ENCODE measurements at regions not wholly inside any gene's neighbourhood (a gene's known extent, or its start where the extent isn't known, plus 50 kb on each side); places are given as distances from the start of the nearest gene placed in this dataset.
A peak's percentile ranks its signal among the peaks of the same experiment; 100 is the strongest.
"Not testable (repeated sequence)": the region's sequence is repeated elsewhere in the genome, so short reads cannot be mapped to it uniquely, and the experiment has no call there.

DNA sequence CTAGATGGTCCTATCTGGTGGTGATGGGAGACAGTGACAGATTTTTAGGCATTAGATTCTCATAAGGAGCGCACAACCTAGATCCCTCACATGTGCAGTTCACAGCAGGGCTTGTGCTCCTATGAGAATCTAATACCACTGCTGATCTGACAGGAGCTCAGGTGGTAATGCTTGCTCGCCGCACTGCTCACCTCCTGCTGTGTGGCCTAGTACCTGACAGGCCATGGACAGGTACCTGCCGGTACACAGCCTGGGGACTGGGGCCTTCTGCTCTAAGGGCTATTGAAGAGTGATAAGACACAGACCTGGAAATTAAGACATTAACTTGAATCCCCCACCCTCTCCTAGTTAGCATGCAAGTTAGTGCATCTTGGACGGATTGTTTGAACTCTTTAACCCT, 64.4 kb downstream of the KLRB1 start:
- CTCF ChIA-PET; DNase-seq (ENCODE audit: low spot score); POLR2A ChIA-PET (ENCODE audit: low non-redundant PET); H3K27ac ChIP-seq: not testable (repeated sequence)

DNA sequence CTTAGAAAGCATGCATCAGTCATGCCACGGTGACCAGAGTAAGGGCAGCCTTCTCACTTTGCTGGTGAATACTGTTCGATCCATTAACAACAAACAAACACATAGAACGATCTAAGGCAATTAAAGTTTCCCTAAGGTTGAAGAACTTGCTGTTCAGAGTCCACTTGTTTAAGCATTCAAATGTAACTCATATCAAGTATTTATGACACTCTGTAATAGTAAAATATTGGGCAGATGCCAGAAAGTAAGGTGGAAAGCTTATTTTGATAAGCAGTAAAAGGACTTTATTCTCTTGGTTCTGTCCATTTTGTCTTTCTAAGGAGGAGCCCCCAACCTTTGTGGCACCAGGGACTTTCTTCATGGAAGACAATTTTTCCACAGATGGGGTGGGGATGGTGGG, 64.9 kb downstream of the KLRB1 start:
- CTCF ChIA-PET; POLR2A ChIA-PET (ENCODE audit: low non-redundant PET); DNase-seq (ENCODE audit: low spot score); H3K27ac ChIP-seq: not testable (repeated sequence)

DNA sequence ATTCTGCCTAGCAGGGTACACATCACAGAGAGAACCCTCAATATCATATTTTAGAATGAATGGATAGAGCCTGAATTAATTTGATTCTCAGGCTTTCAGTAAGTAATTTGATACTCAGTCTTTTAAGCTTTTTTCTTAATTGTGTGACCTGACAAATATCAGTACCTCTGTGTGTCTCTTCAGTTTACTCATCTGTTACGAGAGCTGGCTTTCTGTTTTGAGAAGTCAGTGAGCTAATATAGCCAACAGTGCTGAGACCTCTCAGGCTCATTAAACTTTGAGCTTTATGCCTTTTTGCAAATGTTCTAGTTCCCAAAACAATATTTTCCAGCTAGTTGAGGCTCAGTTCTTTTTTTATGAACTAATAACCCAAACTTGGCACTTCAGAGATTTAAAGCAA, 91.8 kb downstream of the KLRB1 start:
- DNase-seq (ENCODE audit: low spot score); H3K27ac ChIP-seq; CTCF ChIA-PET; POLR2A ChIA-PET (ENCODE audit: low non-redundant PET): not testable (repeated sequence)

DNA sequence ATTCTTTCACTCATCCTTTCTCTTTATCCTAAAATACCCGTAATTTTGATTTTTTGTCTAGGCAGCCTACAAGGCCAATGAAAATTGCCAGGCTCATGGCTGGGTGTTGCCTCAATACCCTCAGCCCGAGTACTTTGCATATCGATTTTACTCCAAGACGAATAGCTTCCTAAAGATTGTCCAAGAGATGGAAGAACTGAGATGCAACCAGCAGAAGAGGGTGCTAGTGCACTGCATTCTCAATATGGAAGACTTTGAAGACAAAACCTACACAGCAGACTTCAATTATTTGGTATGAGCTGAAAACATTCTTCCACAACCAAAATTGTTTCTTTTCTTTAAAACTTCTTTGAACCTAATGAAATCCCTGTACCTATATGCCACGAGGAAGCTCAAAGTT, 95.0 kb downstream of the KLRB1 start:
- DNase-seq (ENCODE audit: low spot score); CTCF ChIA-PET; H3K27ac ChIP-seq; POLR2A ChIA-PET (ENCODE audit: low non-redundant PET): not testable (repeated sequence)

DNA sequence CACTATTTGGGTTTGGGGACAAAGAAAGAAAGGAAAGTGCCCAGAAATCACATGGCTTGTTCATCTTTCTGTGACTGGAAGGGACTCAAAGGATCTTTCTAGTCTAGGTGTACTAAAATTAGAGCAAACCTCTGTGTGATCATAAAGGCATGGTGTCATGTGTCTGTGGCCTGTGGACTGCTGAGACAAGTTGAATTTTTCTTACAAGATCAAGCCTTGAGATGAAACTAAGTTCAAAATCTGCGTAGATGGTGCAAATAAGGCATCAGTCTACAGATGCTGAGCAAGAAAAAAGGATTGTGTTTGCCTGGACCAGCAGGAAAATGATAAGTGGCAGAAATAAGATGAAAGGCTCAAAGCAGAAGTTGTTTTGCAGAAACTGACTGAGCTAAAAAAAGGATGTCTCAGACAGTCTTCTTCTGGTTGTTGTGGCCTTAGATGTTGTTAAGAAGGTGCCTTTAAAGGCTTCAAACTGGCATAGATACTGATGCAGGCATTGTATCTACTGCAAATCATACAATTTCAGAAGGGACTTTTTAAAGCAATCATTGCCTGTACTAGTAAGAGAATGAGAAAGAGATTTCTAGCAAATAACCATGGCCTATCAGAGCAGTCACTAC, 97.2 kb downstream of the KLRB1 start:
- POLR2A ChIA-PET (ENCODE audit: low non-redundant PET); H3K27ac ChIP-seq; DNase-seq (ENCODE audit: low spot score): not testable (repeated sequence)
- CTCF ChIA-PET = interaction anchor here (0.6 kb wide), 1 partner anchor 233 kb away, joined by 4 read pairs; no protein-coding TSS in a partner anchor

DNA sequence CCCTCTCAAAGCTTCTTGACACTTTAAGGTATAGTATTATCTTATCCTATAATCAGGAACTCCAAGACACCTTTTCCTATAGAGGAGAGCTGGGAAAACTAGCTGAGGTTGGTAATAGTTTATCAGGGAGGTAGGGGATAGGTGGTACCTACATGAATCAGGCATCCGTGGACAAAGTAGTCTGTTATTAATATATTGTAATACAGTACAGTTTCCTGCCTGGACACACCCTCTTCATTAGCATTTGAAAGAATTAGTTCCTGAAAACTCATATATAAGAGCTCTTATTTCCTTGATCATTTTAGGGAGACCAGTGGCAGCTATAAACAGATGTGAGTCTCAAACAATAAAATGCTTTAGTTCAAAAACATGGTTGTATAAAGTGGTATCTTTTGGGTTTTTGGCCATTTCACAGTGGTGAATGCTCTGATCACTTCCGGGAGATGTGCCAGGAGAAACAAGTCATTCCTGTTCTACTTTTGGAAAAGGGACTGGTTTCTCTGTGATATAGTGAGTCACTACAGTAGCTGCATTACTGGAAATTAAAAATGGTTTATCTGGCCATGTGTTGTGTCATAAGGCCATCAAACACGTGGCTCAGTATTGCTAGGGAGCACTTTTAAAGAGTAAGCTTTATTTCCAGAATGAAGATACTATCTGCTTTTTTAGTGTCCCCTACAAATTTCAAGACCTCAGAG, 98.1 kb downstream of the KLRB1 start:
- POLR2A ChIA-PET (ENCODE audit: low non-redundant PET) = interaction anchor here (0.6 kb wide), 1 partner anchor 27 kb away, joined by 7 read pairs; no protein-coding TSS in a partner anchor
- H3K27ac ChIP-seq = no peak overlapping the region
- DNase-seq (ENCODE audit: low spot score) = peak; percentile 31
- CTCF ChIA-PET = no interaction called here
- TF ChIP-seq, protein P1, sequence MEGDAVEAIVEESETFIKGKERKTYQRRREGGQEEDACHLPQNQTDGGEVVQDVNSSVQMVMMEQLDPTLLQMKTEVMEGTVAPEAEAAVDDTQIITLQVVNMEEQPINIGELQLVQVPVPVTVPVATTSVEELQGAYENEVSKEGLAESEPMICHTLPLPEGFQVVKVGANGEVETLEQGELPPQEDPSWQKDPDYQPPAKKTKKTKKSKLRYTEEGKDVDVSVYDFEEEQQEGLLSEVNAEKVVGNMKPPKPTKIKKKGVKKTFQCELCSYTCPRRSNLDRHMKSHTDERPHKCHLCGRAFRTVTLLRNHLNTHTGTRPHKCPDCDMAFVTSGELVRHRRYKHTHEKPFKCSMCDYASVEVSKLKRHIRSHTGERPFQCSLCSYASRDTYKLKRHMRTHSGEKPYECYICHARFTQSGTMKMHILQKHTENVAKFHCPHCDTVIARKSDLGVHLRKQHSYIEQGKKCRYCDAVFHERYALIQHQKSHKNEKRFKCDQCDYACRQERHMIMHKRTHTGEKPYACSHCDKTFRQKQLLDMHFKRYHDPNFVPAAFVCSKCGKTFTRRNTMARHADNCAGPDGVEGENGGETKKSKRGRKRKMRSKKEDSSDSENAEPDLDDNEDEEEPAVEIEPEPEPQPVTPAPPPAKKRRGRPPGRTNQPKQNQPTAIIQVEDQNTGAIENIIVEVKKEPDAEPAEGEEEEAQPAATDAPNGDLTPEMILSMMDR (conservative IDR thresholded peaks at IDR 0.05; ENCODE audit: low read depth) = no peak

DNA sequence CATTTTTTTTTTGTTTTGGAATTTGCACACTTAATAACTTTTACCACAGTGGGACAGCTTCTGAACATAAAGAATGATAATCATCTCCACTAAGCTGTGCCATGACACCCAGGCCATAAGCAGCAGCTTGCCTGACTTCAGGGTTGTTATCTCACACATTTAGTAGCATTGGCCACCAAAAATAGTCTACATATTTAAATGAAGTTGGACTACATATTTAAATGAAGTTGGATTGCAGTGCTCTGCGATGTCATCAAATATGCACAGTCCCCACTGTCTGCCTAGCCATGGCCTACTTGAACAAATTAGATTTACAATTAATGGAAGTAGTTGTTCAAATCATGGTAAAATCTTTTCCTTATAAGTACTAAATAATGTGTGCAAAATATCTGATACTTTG, 101.0 kb downstream of the KLRB1 start:
- ChIA-PET CTCF (no interaction called here), POLR2A (ENCODE audit: low non-redundant PET) (no interaction called here)
- no peak overlapping the region for H3K27ac ChIP-seq
- no peak for DNase-seq (ENCODE audit: low spot score)
- TF ChIP-seq, protein P1 (conservative IDR thresholded peaks at IDR 0.05; ENCODE audit: low read depth) = no peak

DNA sequence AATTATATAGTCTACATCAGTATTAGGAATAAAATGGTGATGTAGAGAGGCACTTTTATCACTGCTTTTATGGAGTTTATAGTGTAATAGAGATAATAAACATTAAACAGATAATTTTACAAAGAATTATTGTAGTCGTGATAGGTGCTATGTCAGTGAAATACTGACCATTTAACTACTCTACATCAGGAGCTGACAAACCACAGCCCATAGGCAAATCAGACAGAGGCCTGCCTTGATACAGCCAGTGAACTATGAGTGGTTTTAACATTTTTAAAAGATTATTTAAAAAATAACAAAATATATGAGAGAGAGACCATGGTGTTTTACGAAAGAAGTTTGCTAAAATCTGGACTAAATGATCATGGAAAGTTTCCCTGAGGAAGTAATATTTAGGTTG, 104.3 kb downstream of the KLRB1 start:
- CTCF ChIA-PET; POLR2A ChIA-PET (ENCODE audit: low non-redundant PET); DNase-seq (ENCODE audit: low spot score); H3K27ac ChIP-seq: not testable (repeated sequence)

DNA sequence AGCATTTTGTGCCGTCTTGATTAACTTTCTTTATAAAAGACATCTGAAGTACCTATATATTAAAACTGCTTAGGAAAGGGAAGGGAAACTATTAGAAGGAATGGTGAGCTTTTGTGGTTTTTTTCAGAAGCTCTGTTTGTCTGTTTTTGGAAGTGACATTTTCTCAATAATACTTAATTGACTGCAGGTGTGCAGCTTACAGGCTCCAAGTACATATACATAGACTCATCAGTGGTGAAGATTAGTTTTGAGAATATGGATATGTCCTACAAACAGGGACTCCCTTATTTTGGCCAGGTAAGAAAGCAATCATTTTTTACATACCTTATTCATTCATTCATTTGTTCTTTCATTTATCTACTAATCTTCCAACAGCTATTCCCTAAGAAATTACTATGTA, 104.9 kb downstream of the KLRB1 start:
- H3K27ac ChIP-seq; POLR2A ChIA-PET (ENCODE audit: low non-redundant PET); CTCF ChIA-PET; DNase-seq (ENCODE audit: low spot score): not testable (repeated sequence)

DNA sequence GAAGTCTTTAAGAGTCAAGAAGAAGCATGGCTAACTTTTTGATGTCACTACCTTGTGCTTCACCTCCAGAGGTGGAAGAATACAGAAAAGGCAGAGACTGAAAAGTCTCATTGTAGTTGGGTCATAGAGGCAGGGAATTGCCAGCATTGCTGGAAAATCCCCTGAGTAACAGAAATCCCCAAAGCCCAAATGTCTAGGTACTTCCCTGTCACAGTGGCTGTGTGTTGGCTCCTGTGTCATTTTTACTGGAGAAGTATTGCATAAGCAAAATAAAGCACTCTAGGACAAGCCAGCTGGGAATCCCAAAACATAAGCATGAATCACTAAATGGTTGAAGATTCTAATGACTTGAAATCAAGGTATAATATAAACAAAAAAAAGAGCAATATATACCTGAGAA, 114.4 kb downstream of the KLRB1 start:
- DNase-seq (ENCODE audit: low spot score); POLR2A ChIA-PET (ENCODE audit: low non-redundant PET); CTCF ChIA-PET; H3K27ac ChIP-seq: not testable (repeated sequence)

DNA sequence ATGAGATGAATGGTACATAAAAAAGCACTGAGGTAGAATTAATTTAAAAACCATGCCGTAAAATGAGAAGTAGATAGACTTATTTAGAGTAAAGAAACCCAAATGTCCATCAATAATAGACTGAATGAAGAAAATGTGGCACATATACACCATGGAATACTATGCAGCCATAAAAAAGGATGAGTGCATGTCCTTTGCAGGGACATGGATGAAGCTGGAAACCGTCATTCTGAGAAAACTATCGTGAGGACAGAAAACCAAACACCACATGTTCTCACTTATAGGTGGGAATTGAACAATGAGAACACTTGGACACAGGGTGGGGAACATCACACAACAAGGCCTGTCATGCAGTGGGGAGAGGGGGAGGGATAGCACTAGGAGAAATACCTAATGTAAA, 126.4 kb downstream of the KLRB1 start:
- DNase-seq (ENCODE audit: low spot score); POLR2A ChIA-PET (ENCODE audit: low non-redundant PET); H3K27ac ChIP-seq; CTCF ChIA-PET: not testable (repeated sequence)

DNA sequence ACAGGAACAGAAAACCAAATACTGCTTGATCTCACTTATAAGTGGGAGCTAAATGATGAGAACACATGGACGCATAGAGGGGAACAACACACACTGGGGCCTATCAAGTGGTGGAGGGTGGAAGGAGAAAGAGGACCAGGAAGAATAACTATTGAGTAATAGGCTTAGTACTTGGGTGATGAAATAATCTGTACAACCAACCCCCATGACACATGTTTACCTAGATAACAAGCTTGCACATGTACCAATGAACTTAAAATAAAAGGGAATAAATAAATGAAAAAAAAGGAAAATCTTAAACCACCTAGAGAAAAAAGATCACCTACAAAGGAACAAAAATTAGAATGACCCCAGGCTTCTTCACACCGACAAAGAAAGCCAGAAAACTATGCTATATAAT, 133.5 kb downstream of the KLRB1 start:
- POLR2A ChIA-PET (ENCODE audit: low non-redundant PET); H3K27ac ChIP-seq; CTCF ChIA-PET; DNase-seq (ENCODE audit: low spot score): not testable (repeated sequence)

DNA sequence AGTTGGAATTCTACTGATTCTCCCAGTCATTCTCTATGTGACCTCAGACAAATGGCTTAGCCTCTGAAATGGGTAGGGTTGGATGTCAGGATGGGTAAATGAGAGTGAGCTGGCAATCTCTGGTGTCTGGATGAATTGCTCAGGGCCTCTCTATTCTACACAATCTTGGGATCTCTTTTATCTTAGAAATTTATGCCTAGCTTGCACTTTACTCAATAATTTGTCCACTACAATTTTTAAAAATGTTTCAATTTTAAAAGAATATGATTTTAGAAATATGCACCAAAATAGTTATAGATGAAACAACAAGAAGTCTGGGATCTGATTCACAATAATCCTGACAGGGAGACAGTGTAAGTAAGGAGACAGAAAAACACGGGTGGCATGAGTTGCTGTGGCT, 134.1 kb downstream of the KLRB1 start:
- DNase-seq (ENCODE audit: low spot score); POLR2A ChIA-PET (ENCODE audit: low non-redundant PET); CTCF ChIA-PET; H3K27ac ChIP-seq: not testable (repeated sequence)

DNA sequence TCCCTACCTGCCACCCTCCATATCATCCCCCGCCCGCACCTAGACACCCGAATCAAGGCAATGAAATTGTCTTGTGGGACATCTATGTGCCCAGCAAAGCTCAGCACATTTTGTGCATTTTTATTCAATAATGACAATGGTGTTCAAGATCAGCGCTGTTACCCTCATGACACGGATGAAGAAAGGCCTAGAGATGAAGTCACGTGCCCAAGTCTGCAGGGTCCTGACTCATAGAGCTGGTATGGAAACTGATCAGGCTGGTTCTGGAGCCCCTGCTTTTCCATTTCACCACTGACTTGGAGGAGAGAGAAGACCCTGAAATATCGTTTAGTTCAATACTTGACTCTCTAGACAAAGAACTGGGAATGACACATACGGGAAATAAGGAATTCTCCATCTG, 136.2 kb downstream of the KLRB1 start:
- CTCF ChIA-PET; H3K27ac ChIP-seq; POLR2A ChIA-PET (ENCODE audit: low non-redundant PET); DNase-seq (ENCODE audit: low spot score): not testable (repeated sequence)

DNA sequence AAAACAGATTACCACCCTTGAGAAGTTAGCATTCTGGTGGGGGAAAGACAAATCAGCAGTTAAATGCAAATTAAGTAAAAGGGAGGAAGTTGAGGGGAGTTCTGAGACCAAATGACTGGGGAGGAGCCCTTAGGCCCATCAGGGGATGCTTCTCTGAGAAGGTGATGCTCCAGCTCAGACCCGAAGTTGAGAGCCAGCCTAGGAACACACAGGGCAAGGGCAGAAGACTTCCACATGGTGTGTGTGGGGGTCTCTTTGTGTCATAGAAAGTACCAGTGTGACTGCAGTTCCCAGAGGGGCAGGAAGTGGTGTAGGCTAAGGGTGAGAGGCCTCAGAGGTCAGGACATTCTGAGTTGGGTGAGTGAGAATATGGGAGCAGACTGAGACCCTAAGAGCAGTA, 137.3 kb downstream of the KLRB1 start:
- CTCF ChIA-PET; DNase-seq (ENCODE audit: low spot score); POLR2A ChIA-PET (ENCODE audit: low non-redundant PET); H3K27ac ChIP-seq: not testable (repeated sequence)

DNA sequence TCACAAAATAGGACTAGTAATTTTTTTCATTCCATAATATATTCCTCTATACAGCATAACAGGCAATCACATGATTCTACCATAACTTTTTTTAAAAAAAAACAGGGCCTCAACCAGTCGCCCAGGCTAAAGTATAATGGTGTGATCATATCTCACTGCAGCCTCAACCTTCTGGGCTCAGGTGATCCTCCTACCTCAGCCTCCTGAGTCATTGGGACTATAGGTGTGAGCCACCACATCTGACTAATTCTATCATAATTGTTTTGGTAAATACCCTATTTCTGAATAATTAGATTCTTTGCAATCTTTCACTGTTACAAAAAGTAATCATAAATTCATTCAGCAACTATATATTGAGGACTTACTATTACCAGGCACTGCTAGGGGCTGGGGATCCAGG, 137.8 kb downstream of the KLRB1 start:
- CTCF ChIA-PET; DNase-seq (ENCODE audit: low spot score); POLR2A ChIA-PET (ENCODE audit: low non-redundant PET); H3K27ac ChIP-seq: not testable (repeated sequence)

Measured in RWPE1 (cell line).